Transverse colon (tissue), 4 donors: ENCODE measurements at regions not wholly inside any gene's neighbourhood (a gene's known extent, or its start where the extent isn't known, plus 50 kb on each side); places are given as distances from the start of the nearest gene placed in this dataset.

Experiments used
- DNase-seq: peaks from one replicate; pipeline ENCODE4 v3.0.0-alpha.2; 2019
- H3K27ac ChIP-seq, 4 donors: fragments of 200-600 bp; sonication (generic); 2 replicates each; pipeline ENCODE4 v1.5.1; 2016 to 2018; ENCODE audit warnings: inconsistent platforms in 4 of 4
- H3K27me3 ChIP-seq: fragments of 200-600 bp; sonication (generic); 2 replicates; pipeline ENCODE4 v1.5.1; 2017; ENCODE audit warnings: inconsistent platforms
- H3K36me3 ChIP-seq, 4 donors: fragments of 200-600 bp; sonication (generic); 2 replicates each; pipeline ENCODE4 v1.5.1; 2017 to 2019; ENCODE audit warnings: inconsistent platforms in 4 of 4
- H3K4me1 ChIP-seq, 4 donors: fragments of 200-600 bp; sonication (generic); 2 replicates each; pipeline ENCODE4 v1.5.1; 2017 to 2020; ENCODE audit warnings: inconsistent platforms in 4 of 4
- H3K4me3 ChIP-seq, 4 donors: fragments of 200-600 bp; sonication (generic); 1 replicate in 1 of 4; 2 replicates in 3 of 4; pipeline versions ENCODE4 v1.5.1 to v1.6.1; 2017 to 2019; ENCODE audit warnings: inconsistent platforms in 4 of 4
- H3K9me3 ChIP-seq, 2 donors: fragments of 200-600 bp; sonication (generic); 2 replicates each; pipeline ENCODE4 v1.5.1; 2017 to 2019; ENCODE audit warnings: inconsistent platforms in 2 of 2
- CTCF ChIP-seq, 5 experiments: fragments of 200-600 bp in 3 of 5; fragments of 450-650 bp in 2 of 5; sonication (generic) in 3 of 5; IDR thresholded peaks; 1 replicate in 2 of 5; 2 replicates in 3 of 5; pipeline ENCODE4 v1.5.1; 2016 to 2017; ENCODE audit warnings: antibody characterized with exemption in 5 of 5, inconsistent platforms in 3 of 5, mild to moderate bottlenecking in 2 of 5, moderate library complexity in 1 of 5
- EP300 ChIP-seq: sonication (generic); formaldehyde crosslinking; IDR thresholded peaks from one replicate; pipeline ENCODE4 v1.6.1; 2017; ENCODE audit warnings: antibody characterized with exemption, low read depth
- POLR2A ChIP-seq: fragments of 450-650 bp; IDR thresholded peaks from one replicate; pipeline ENCODE4 v1.6.1; 2016; ENCODE audit warnings: antibody characterized with exemption, mild to moderate bottlenecking, moderate library complexity
- POLR2AphosphoS5 ChIP-seq, 3 donors: sonication (generic); formaldehyde crosslinking; IDR thresholded peaks; one replicate each; pipeline ENCODE4 v1.6.1; 2016; ENCODE audit warnings: antibody characterized with exemption in 3 of 3
- WGBS, 2 donors: methylation state at CpG; one replicate each; pipeline ENCODE4 v1.1.5; 2018; ENCODE audit warnings: low coverage in 1 of 2; 5-methylcytosine and 5-hydroxymethylcytosine counted together
- in situ Hi-C, 4 donors: fragments of 200-750 bp; cut with MboI; loops; one replicate each; pipeline versions ENCODE4 v1.15.0 to v1.15.1; 2017; ENCODE audit warnings: low sequenced_read_pairs in 3 of 4, low pct_ligation_motif_present in 1 of 4, low pct_unique_long_range_greater_than_20kb in 1 of 4
- intact Hi-C: fragments of 100-400 bp; cut with DNase I; formaldehyde crosslinking; loops from one replicate; pipeline ENCODE4 v1.15.1; 2023; ENCODE audit warnings: low total_unique reads

- TF ChIP-seq EP300, result no peak
- TF ChIP-seq CTCF (IDR thresholded peaks at IDR 0.05), result no peak
- no peak for TF ChIP-seq POLR2AphosphoS5 (IDR thresholded peaks at IDR 0.05)
- TF ChIP-seq POLR2A, result no peak
- Histone ChIP-seq H3K9me3 (no peaks in the 10 kb centered on the region), H3K4me1 (no peaks in the 10 kb centered on the region), H3K27me3 (no peaks in the 10 kb centered on the region), H3K36me3 (no peaks in the 10 kb centered on the region), H3K4me3 (no peak overlapping the region), H3K27ac (no peak overlapping the region)
- no peak for DNase-seq
- WGBS, 2 donors, result 91% methylated on average over 2 of the region's 2 CpGs; no CpG with 5 or more reads in 1 of the 2 donors
- in situ Hi-C loops (no loop called here), intact Hi-C loops (no loop called here)
Observed at GRCh38 chr3:31312400-31312799, 220.3 kb upstream of the STT3B start.

- no peak for DNase-seq
- in situ Hi-C loops, result no loop called here
- H3K4me1 ChIP-seq, result no peaks in the 10 kb centered on the region
- no peak overlapping the region for H3K4me3 ChIP-seq
- no peaks in the 10 kb centered on the region for H3K36me3 ChIP-seq
- no peak overlapping the region for H3K27ac ChIP-seq
- no peaks in the 10 kb centered on the region for H3K9me3 ChIP-seq
- 90 to 100% methylated on average over 2 of the region's 2 CpGs for WGBS, 2 donors
- intact Hi-C loops, result no loop called here
- TF ChIP-seq EP300, result no peak
- no peak for TF ChIP-seq POLR2A
- TF ChIP-seq CTCF (IDR thresholded peaks at IDR 0.05), result no peak
- TF ChIP-seq POLR2AphosphoS5 (IDR thresholded peaks at IDR 0.05), result no peak
- no peaks in the 10 kb centered on the region for H3K27me3 ChIP-seq
Observed at GRCh38 chr3:31314258-31314657, 218.5 kb upstream of the STT3B start.

- Histone ChIP-seq H3K9me3 (no peaks in the 10 kb centered on the region), H3K36me3 (no peaks in the 10 kb centered on the region), H3K27me3 (no peaks in the 10 kb centered on the region), H3K27ac (no peak overlapping the region), H3K4me1 (no peaks in the 10 kb centered on the region), H3K4me3 (no peak overlapping the region)
- WGBS, 2 donors, result 79 to 92% methylated on average over 2 of the region's 2 CpGs
- TF ChIP-seq POLR2A (no peak), POLR2AphosphoS5 (IDR thresholded peaks at IDR 0.05) (no peak), EP300 (no peak), CTCF (IDR thresholded peaks at IDR 0.05) (no peak)
- intact Hi-C loops, result no loop called here
- no peak for DNase-seq
- in situ Hi-C loops, result no loop called here
Observed at GRCh38 chr3:31319332-31319731, 213.4 kb upstream of the STT3B start.

GRCh38 chr3:31321620-31322019 is 211.1 kb upstream of the STT3B start:
- H3K4me1 ChIP-seq, result no peaks in the 10 kb centered on the region
- 41% methylated on average over 1 of the region's 1 CpG; no CpG with 5 or more reads in 1 of the 2 donors for WGBS, 2 donors
- TF ChIP-seq EP300 (no peak), CTCF (IDR thresholded peaks at IDR 0.05) (no peak)
- no peaks in the 10 kb centered on the region for H3K36me3 ChIP-seq
- intact Hi-C loops (no loop called here), in situ Hi-C loops (no loop called here)
- no peak overlapping the region for H3K4me3 ChIP-seq
- no peak for DNase-seq
- no peak overlapping the region for H3K27ac ChIP-seq
- H3K27me3 ChIP-seq, result no peaks in the 10 kb centered on the region
- no peaks in the 10 kb centered on the region for H3K9me3 ChIP-seq
